ENCODE measurements at regions not wholly inside any gene's neighbourhood (a gene's known extent, or its start where the extent isn't known, plus 50 kb on each side); places are given as distances from the start of the nearest gene placed in this dataset.
"Not testable (repeated sequence)": the region's sequence is repeated elsewhere in the genome, so short reads cannot be mapped to it uniquely, and the experiment has no call there.

- 31% methylated on average over 2 of the region's 2 CpGs for WGBS
- Histone ChIP-seq H3K4me1 (peaks cover 2% of the 10 kb centered on the region), H3K36me3 (no peaks in the 10 kb centered on the region), H3K27ac (no peak overlapping the region), H3K4me3 (no peak overlapping the region), H3K27me3 (no peaks in the 10 kb centered on the region), H3K9me3 (no peaks in the 10 kb centered on the region)
- no peak for DNase-seq (ENCODE audit: low spot score in 2 of 2)
- TF ChIP-seq POLR2AphosphoS5 (IDR thresholded peaks at IDR 0.05) (no peak), POLR2A (IDR thresholded peaks at IDR 0.05) (no peak), EP300 (IDR thresholded peaks at IDR 0.05) (no peak), CTCF (IDR thresholded peaks at IDR 0.05) (no peak)
Measured at GRCh38 chr2:184444217-184444616, 154.1 kb upstream of the ZNF804A start.

- H3K4me1 ChIP-seq, result peaks cover 2% of the 10 kb centered on the region
- no peaks in the 10 kb centered on the region for H3K27me3 ChIP-seq
- 61% methylated on average over 4 of the region's 4 CpGs for WGBS
- no peak overlapping the region for H3K4me3 ChIP-seq
- H3K36me3 ChIP-seq, result no peaks in the 10 kb centered on the region
- H3K27ac ChIP-seq, result no peak overlapping the region
- H3K9me3 ChIP-seq, result no peaks in the 10 kb centered on the region
- no peak for DNase-seq (ENCODE audit: low spot score in 2 of 2)
- TF ChIP-seq CTCF (IDR thresholded peaks at IDR 0.05), result no peak
- no peak for TF ChIP-seq POLR2AphosphoS5 (IDR thresholded peaks at IDR 0.05)
- TF ChIP-seq EP300 (IDR thresholded peaks at IDR 0.05), result no peak
- no peak for TF ChIP-seq POLR2A (IDR thresholded peaks at IDR 0.05)
Measured at GRCh38 chr2:184444623-184445223, 153.6 kb upstream of the ZNF804A start.

- Histone ChIP-seq H3K4me1 (no peaks in the 10 kb centered on the region), H3K27me3 (no peaks in the 10 kb centered on the region), H3K4me3 (no peak overlapping the region), H3K27ac (no peak overlapping the region), H3K36me3 (no peaks in the 10 kb centered on the region), H3K9me3 (no peaks in the 10 kb centered on the region)
- DNase-seq (ENCODE audit: low spot score in 2 of 2), result no peak
- WGBS, result 89% methylated on average over 2 of the region's 2 CpGs
- no peak for TF ChIP-seq CTCF (IDR thresholded peaks at IDR 0.05)
- TF ChIP-seq POLR2A (IDR thresholded peaks at IDR 0.05), result no peak
- TF ChIP-seq POLR2AphosphoS5 (IDR thresholded peaks at IDR 0.05), result no peak
- TF ChIP-seq EP300 (IDR thresholded peaks at IDR 0.05), result no peak
Measured at GRCh38 chr2:184449760-184450159, 148.6 kb upstream of the ZNF804A start.

- no peak overlapping the region for H3K27ac ChIP-seq
- no peaks in the 10 kb centered on the region for H3K4me1 ChIP-seq
- no peaks in the 10 kb centered on the region for H3K9me3 ChIP-seq
- no peaks in the 10 kb centered on the region for H3K36me3 ChIP-seq
- no peaks in the 10 kb centered on the region for H3K27me3 ChIP-seq
- DNase-seq (ENCODE audit: low spot score in 2 of 2), result no peak
- TF ChIP-seq EP300 (IDR thresholded peaks at IDR 0.05), result no peak
- no peak for TF ChIP-seq CTCF (IDR thresholded peaks at IDR 0.05)
- no peak for TF ChIP-seq POLR2A (IDR thresholded peaks at IDR 0.05)
- TF ChIP-seq POLR2AphosphoS5 (IDR thresholded peaks at IDR 0.05), result no peak
- H3K4me3 ChIP-seq, result no peak overlapping the region
Measured at GRCh38 chr2:184452907-184453306, 145.4 kb upstream of the ZNF804A start.

- 65% methylated on average over 1 of the region's 1 CpG for WGBS
- Histone ChIP-seq H3K4me1 (no peaks in the 10 kb centered on the region), H3K27me3 (no peaks in the 10 kb centered on the region), H3K4me3 (no peak overlapping the region), H3K36me3 (no peaks in the 10 kb centered on the region), H3K27ac (no peak overlapping the region), H3K9me3 (no peaks in the 10 kb centered on the region)
- DNase-seq (ENCODE audit: low spot score in 2 of 2), result no peak
- TF ChIP-seq POLR2A (IDR thresholded peaks at IDR 0.05), result no peak
- no peak for TF ChIP-seq CTCF (IDR thresholded peaks at IDR 0.05)
- no peak for TF ChIP-seq EP300 (IDR thresholded peaks at IDR 0.05)
- no peak for TF ChIP-seq POLR2AphosphoS5 (IDR thresholded peaks at IDR 0.05)
Measured at GRCh38 chr2:184455624-184456023, 142.7 kb upstream of the ZNF804A start.

GRCh38 chr2:184456693-184457092, 141.6 kb upstream of the ZNF804A start:
- H3K4me3 ChIP-seq; H3K36me3 ChIP-seq; H3K9me3 ChIP-seq; DNase-seq (ENCODE audit: low spot score in 2 of 2); H3K4me1 ChIP-seq; H3K27ac ChIP-seq; H3K27me3 ChIP-seq: not testable (repeated sequence)
- whole genome bisulfite sequencing, result 95% methylated on average over 10 of the region's 10 CpGs

Data from suprapubic skin (tissue), 4 donors.